IMR-90 (cell line): ENCODE measurements at regions not wholly inside any gene's neighbourhood (a gene's known extent, or its start where the extent isn't known, plus 50 kb on each side); places are given as distances from the start of the nearest gene placed in this dataset.

Experiments
- ATAC-seq: fragments of 200-7000 bp; cut with Tn5 transposase; 2 replicates; pipeline ENCODE4 v1.9.1; 2020; ENCODE audit warnings: low read depth, mild to moderate bottlenecking, moderate library complexity
- BruUV-seq: library from RNA; stranded (reverse); fragments of 400-500 nt; replicated peaks from 2 replicates; lab custom pipeline; 2021; lab: Mats Ljungman, UMichigan
- CTCF ChIA-PET: fragments of 300-600 bp; formaldehyde crosslinking; extraction: SDS; loops from one replicate; lab custom pipeline; 2021; ENCODE audit warnings: antibody characterized with exemption; lab: Yijun Ruan, JAX
- POLR2A ChIA-PET: fragments of 300-600 bp; sonication (Branson Sonifier 250); formaldehyde crosslinking; loops from one replicate; lab custom pipeline; 2022; ENCODE audit warnings: antibody characterized with exemption; ENCODE audit not compliant: unreplicated experiment; lab: Charles Lee
- DNase-seq: peaks from one replicate; pipeline ENCODE4 v3.0.0; 2013
- H2AFZ ChIP-seq: replicated peaks from 2 replicates; pipeline ENCODE3; 2013; ENCODE audit warnings: low read length, mild to moderate bottlenecking; ENCODE audit not compliant: poor library complexity
- H2AK5ac ChIP-seq: 2 replicates; pipeline ENCODE4 v1.6.1; 2013; ENCODE audit warnings: low read depth, low read length, inconsistent platforms
- H2AK9ac ChIP-seq: replicated peaks from 2 replicates; pipeline ENCODE3; 2013; ENCODE audit warnings: mild to moderate bottlenecking, low read depth, low read length, moderate library complexity; ENCODE audit not compliant: poor library complexity
- H2BK120ac ChIP-seq: 2 replicates; pipeline ENCODE4 v1.6.1; 2013; ENCODE audit warnings: low read depth, low read length, inconsistent platforms
- H2BK15ac ChIP-seq: 3 replicates; pipeline ENCODE4 v1.6.1; 2013; ENCODE audit warnings: low read depth, low read length, inconsistent platforms
- H2BK20ac ChIP-seq: 2 replicates; pipeline ENCODE4 v1.6.1; 2013; ENCODE audit warnings: low read depth, mild to moderate bottlenecking, inconsistent platforms, low read length, moderate library complexity
- H2BK5ac ChIP-seq: 2 replicates; pipeline ENCODE4 v1.6.1; 2013; ENCODE audit warnings: mild to moderate bottlenecking, low read depth, low read length, inconsistent platforms; ENCODE audit not compliant: poor library complexity, severe bottlenecking
- H3K14ac ChIP-seq: replicated peaks from 2 replicates; pipeline ENCODE4 v1.6.1; 2013; ENCODE audit warnings: low read depth, low read length, inconsistent platforms
- H3K18ac ChIP-seq: 2 replicates; pipeline ENCODE4 v1.6.1; 2013; ENCODE audit warnings: low read depth, low read length, control low read depth
- H3K23ac ChIP-seq: 2 replicates; pipeline ENCODE4 v1.6.1; 2013; ENCODE audit warnings: low read depth, low read length, inconsistent platforms
- H3K27ac ChIP-seq: 2 replicates; pipeline ENCODE4 v1.5.1; 2013; ENCODE audit warnings: mild to moderate bottlenecking, control low read depth, low read length; ENCODE audit not compliant: insufficient read depth
- H3K27me3 ChIP-seq: 2 replicates; pipeline ENCODE4 v1.6.1; 2013; ENCODE audit warnings: low read length; ENCODE audit not compliant: control insufficient read depth, insufficient read depth
- H3K36me3 ChIP-seq: 2 replicates; pipeline ENCODE4 v1.6.1; 2013; ENCODE audit warnings: low read length, mixed read lengths; ENCODE audit not compliant: control insufficient read depth, insufficient read depth
- H3K4ac ChIP-seq: 2 replicates; pipeline ENCODE4 v1.6.1; 2013; ENCODE audit warnings: low read depth, low read length, inconsistent platforms
- H3K4me1 ChIP-seq: 2 replicates; pipeline ENCODE4 v1.6.1; 2013; ENCODE audit warnings: low read length, mixed read lengths; ENCODE audit not compliant: control insufficient read depth, insufficient read depth
- H3K4me2 ChIP-seq: 2 replicates; pipeline ENCODE4 v1.6.1; 2013; ENCODE audit warnings: low read depth, mild to moderate bottlenecking, control low read depth, low read length, moderate library complexity
- H3K4me3 ChIP-seq: 2 replicates; pipeline ENCODE4 v1.5.1; 2013; ENCODE audit warnings: low read depth, mild to moderate bottlenecking, control low read depth, low read length, moderate library complexity; ENCODE audit not compliant: insufficient read depth
- H3K56ac ChIP-seq: 2 replicates; pipeline ENCODE4 v1.6.1; 2013; ENCODE audit warnings: low read length, inconsistent platforms; ENCODE audit not compliant: insufficient read depth; ENCODE audit errors: extremely low read depth
- H3K79me1 ChIP-seq, 2 experiments: 2 replicates each; pipeline ENCODE4 v1.6.1; 2013; ENCODE audit warnings: low read length in 2 of 2, inconsistent platforms in 1 of 2, low read depth in 1 of 2
- H3K9ac ChIP-seq: 2 replicates; pipeline ENCODE4 v1.6.1; 2013; ENCODE audit warnings: low read depth, low read length, control low read depth
- H3K9me1 ChIP-seq: 2 replicates; pipeline ENCODE4 v1.6.1; 2013; ENCODE audit warnings: low read length, inconsistent platforms; ENCODE audit not compliant: insufficient read depth
- H3K9me3 ChIP-seq: 2 replicates; pipeline ENCODE4 v1.6.1; 2013; ENCODE audit warnings: low read length; ENCODE audit not compliant: control insufficient read depth, insufficient read depth
- H4K20me1 ChIP-seq: 2 replicates; pipeline ENCODE4 v1.6.1; 2013; ENCODE audit warnings: low read length, inconsistent platforms; ENCODE audit not compliant: insufficient read depth
- H4K5ac ChIP-seq: 2 replicates; pipeline ENCODE4 v1.6.1; 2013; ENCODE audit warnings: mild to moderate bottlenecking, low read depth, low read length, control low read depth
- H4K8ac ChIP-seq, 2 experiments: 2 replicates each; pipeline ENCODE4 v1.6.1; 2013; ENCODE audit warnings: low read depth in 2 of 2, low read length in 2 of 2, control low read depth in 1 of 2, inconsistent platforms in 1 of 2
- H4K91ac ChIP-seq: 2 replicates; pipeline ENCODE4 v1.6.1; 2013; ENCODE audit warnings: low read depth, low read length, inconsistent platforms; ENCODE audit not compliant: insufficient read depth
- BHLHE40 ChIP-seq: fragments of 150-350 bp; IDR thresholded peaks from 2 replicates; pipeline ENCODE4 v1.6.1; 2016; ENCODE audit warnings: mild to moderate bottlenecking, low read depth, low read length
- CEBPB ChIP-seq: IDR thresholded peaks from 2 replicates; pipeline ENCODE4 v1.6.1; 2012; ENCODE audit warnings: low read depth, low read length, improper control_type of control experiment
- RAD21 ChIP-seq: IDR thresholded peaks from 2 replicates; pipeline ENCODE4 v1.6.1; 2012; ENCODE audit warnings: low read length, improper control_type of control experiment
- RCOR1 ChIP-seq: IDR thresholded peaks from 2 replicates; pipeline ENCODE4 v1.6.1; 2012; ENCODE audit warnings: mild to moderate bottlenecking, low read length, improper control_type of control experiment; ENCODE audit not compliant: insufficient replicate concordance
- SMC3 ChIP-seq: fragments of 150-350 bp; IDR thresholded peaks from 2 replicates; pipeline ENCODE4 v1.6.1; 2016; ENCODE audit warnings: low read depth, mild to moderate bottlenecking, antibody characterized with exemption, low read length, moderate library complexity
- USF2 ChIP-seq: fragments of 150-350 bp; IDR thresholded peaks from 2 replicates; pipeline ENCODE4 v1.6.1; 2017; ENCODE audit warnings: mild to moderate bottlenecking, antibody characterized with exemption, low read length, low read depth
- WGBS, 2 experiments: methylation state at CpG; one replicate each; pipeline versions ENCODE4 v1.1.5 to v1.1.7; 2013; ENCODE audit warnings: missing lambda C conversion rate in 2 of 2; ENCODE audit not compliant: insufficient read length in 1 of 2; ENCODE audit errors: extremely low coverage in 2 of 2; 5-methylcytosine and 5-hydroxymethylcytosine counted together
- dilution Hi-C: fragments of 300-500 bp; cut with HindIII; formaldehyde crosslinking; loops from one replicate; pipeline ENCODE4 v1.14.3; 2018; ENCODE audit warnings: low sequenced_read_pairs; ENCODE audit not compliant: unreplicated experiment
- in situ Hi-C: fragments of 300-500 bp; cut with MboI; formaldehyde crosslinking; loops from 3 replicates; pipeline ENCODE4 v1.14.3; 2019; ENCODE audit warnings: low sequenced_read_pairs, inconsistent platforms, mixed read lengths
- intact Hi-C: fragments of 100-400 bp; cut with micrococcal nuclease; formaldehyde crosslinking; loops from 2 replicates; pipeline ENCODE4 v1.10.0; 2022

GRCh38 chr10:88195841-88196240 is 332.4 kb downstream of the PTEN start:
- Histone ChIP-seq H3K23ac (no peak overlapping the region), H3K14ac (no peak overlapping the region), H3K79me1 (no peaks in the 10 kb centered on the region), H3K36me3 (no peaks in the 10 kb centered on the region), H4K8ac (no peak overlapping the region), H4K91ac (no peak overlapping the region), H2BK15ac (no peak overlapping the region), H3K9me3 (no peaks in the 10 kb centered on the region), H2AK5ac (no peak overlapping the region), H4K20me1 (no peaks in the 10 kb centered on the region), H3K56ac (no peak overlapping the region), H3K4me1 (peaks cover 2% of the 10 kb centered on the region; the same call in 1 of the 2 replicates), H2BK20ac (no peak overlapping the region), H2AK9ac (no peak overlapping the region), H3K27ac (no peak overlapping the region), H3K9ac (no peak overlapping the region), H2BK120ac (no peak overlapping the region), H3K18ac (no peak overlapping the region), H4K5ac (no peak overlapping the region), H3K9me1 (no peaks in the 10 kb centered on the region), H3K27me3 (no peaks in the 10 kb centered on the region), H2BK5ac (no peak overlapping the region), H2AFZ (no peak overlapping the region), H3K4ac (no peak overlapping the region), H3K4me2 (no peak overlapping the region), H3K4me3 (no peak overlapping the region)
- WGBS, 2 experiments: no CpG with 5 or more reads among the region's 2 CpGs
- no peak for ATAC-seq
- no peak for TF ChIP-seq CEBPB
- no peak for TF ChIP-seq USF2
- no peak for TF ChIP-seq BHLHE40
- TF ChIP-seq RCOR1: no peak
- no peak for TF ChIP-seq RAD21
- TF ChIP-seq SMC3: no peak
- dilution Hi-C loops (no loop called here), intact Hi-C loops (no loop called here), in situ Hi-C loops (no loop called here)
- CTCF ChIA-PET: interaction anchor here (0.6 kb wide), 1 partner anchor 1688 kb away, joined by 3 read pairs; no protein-coding TSS in a partner anchor
- BruUV-seq: no TSS peak
- no peak for DNase-seq
- POLR2A ChIA-PET: no interaction called here
